ENCODE measurements at regions not wholly inside any gene's neighbourhood (a gene's known extent, or its start where the extent isn't known, plus 50 kb on each side); places are given as distances from the start of the nearest gene placed in this dataset.

GRCh38 chr6:156167016-156167624 is 610.1 kb upstream of the ARID1B start:
- TF ChIP-seq CTCF (IDR thresholded peaks at IDR 0.05; ENCODE audit: poor library complexity, severe bottlenecking) (no peak), POLR2AphosphoS5 (IDR thresholded peaks at IDR 0.05) (no peak), SMC3 (conservative IDR thresholded peaks at IDR 0.05; ENCODE audit: poor library complexity) (no peak), REST (IDR thresholded peaks at IDR 0.05; ENCODE audit: borderline replicate concordance) (no peak), TAF1 (IDR thresholded peaks at IDR 0.05; ENCODE audit: low read depth) (no peak), EP300 (conservative IDR thresholded peaks at IDR 0.05; ENCODE audit: poor library complexity, severe bottlenecking) (no peak), MXI1 (conservative IDR thresholded peaks at IDR 0.05; ENCODE audit: poor library complexity, severe bottlenecking) (no peak), EZH2 (IDR thresholded peaks at IDR 0.05; ENCODE audit: borderline replicate concordance, insufficient read depth, low read length, poor library complexity, severe bottlenecking) (no peak), RAD21 (conservative IDR thresholded peaks at IDR 0.05) (no peak)

Measured in neural cell (in vitro differentiated cells).